ENCODE measurements at regions not wholly inside any gene's neighbourhood (a gene's known extent, or its start where the extent isn't known, plus 50 kb on each side); places are given as distances from the start of the nearest gene placed in this dataset.

GRCh38 chr10:47246406-47247147 lies 53.4 kb upstream of the GDF10 start:
- TF ChIP-seq CTCF (IDR thresholded peaks at IDR 0.05) = no peak
- TF ChIP-seq POLR2A (IDR thresholded peaks at IDR 0.05) = no peak

All from vagina (tissue), 2 donors.